Neural cell (in vitro differentiated cells): ENCODE measurements at regions not wholly inside any gene's neighbourhood (a gene's known extent, or its start where the extent isn't known, plus 50 kb on each side); places are given as distances from the start of the nearest gene placed in this dataset.

Experiments
- CTCF ChIP-seq: fragments of 450-650 bp; IDR thresholded peaks from 2 replicates; pipeline ENCODE4 v1.5.1; 2014; ENCODE audit warnings: antibody characterized with exemption, mild to moderate bottlenecking, moderate library complexity; ENCODE audit not compliant: poor library complexity, severe bottlenecking
- POLR2AphosphoS5 ChIP-seq: IDR thresholded peaks from 2 replicates; pipeline ENCODE4 v1.6.1; 2012
- RAD21 ChIP-seq: fragments of 450-650 bp; conservative IDR thresholded peaks from 2 replicates; pipeline ENCODE4 v1.6.1; 2014; ENCODE audit warnings: antibody characterized with exemption, mild to moderate bottlenecking, moderate library complexity
- REST ChIP-seq: IDR thresholded peaks from 2 replicates; pipeline ENCODE4 v1.6.1; 2012; ENCODE audit warnings: borderline replicate concordance
- SMC3 ChIP-seq: fragments of 450-650 bp; conservative IDR thresholded peaks from 2 replicates; pipeline ENCODE4 v1.6.1; 2014; ENCODE audit warnings: antibody characterized with exemption, mild to moderate bottlenecking, moderate library complexity; ENCODE audit not compliant: poor library complexity

- no peak for TF ChIP-seq POLR2AphosphoS5
- no peak for TF ChIP-seq CTCF
- TF ChIP-seq REST = no peak
- no peak for TF ChIP-seq SMC3
- TF ChIP-seq RAD21 = no peak
Measured at GRCh38 chr2:78811955-78812610, 213.4 kb upstream of the REG3G start.
